Stimulated activated CD4-positive, alpha-beta T cell treated with anti-CD3 and anti-CD28 coated beads, Interleukin-1b, Interleukin-23, amount 100 ng/mL, for 48 hours (primary cell): ENCODE measurements at regions not wholly inside any gene's neighbourhood (a gene's known extent, or its start where the extent isn't known, plus 50 kb on each side); places are given as distances from the start of the nearest gene placed in this dataset.

ENCODE experiments used
- DNase-seq: peaks from one replicate; pipeline ENCODE4 v3.0.0-alpha.2; 2020

DNA sequence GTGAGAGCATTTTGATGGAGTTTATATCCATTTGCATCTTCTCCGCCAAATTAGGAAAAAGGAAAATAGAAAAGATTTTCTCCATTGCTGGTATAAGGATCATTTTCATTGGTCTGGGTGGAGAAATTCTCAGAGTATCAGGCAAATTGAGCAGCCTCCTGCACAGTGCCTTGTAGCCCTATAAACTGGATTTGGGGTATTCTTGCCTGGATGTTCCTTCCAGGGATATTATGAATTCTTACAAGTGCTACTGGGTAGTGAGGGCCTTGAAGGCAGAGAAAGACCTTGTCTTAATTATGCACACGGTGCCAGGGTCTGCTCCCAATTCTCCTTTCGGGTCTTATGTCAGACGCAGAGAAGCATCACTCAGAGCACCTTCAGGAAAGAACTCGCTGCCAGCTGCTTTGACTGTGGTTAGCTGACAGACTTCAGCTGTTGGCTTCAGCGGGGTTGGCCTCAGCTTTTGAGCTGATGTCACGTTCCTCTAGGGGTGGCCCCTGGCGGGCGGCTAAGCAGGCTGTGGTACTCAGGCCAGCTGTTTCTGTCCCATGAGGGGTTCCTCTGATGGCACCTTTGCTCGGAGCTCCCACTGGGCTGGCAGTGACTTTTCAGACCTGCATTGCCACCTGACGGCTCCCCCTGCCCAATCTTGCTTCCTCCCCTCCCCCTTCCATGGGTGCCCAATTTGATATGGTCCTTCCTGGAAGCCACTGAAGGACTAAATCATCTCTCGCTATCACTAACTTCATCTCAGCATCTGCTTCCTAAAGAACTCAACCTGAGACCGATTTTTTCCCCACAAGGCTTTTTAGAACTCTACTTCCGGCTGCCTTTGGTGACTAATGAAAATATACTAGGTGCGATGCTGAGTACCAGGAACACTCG is 519.5 kb downstream of the BCOR start:
- peak; percentile 77 for DNase-seq

DNA sequence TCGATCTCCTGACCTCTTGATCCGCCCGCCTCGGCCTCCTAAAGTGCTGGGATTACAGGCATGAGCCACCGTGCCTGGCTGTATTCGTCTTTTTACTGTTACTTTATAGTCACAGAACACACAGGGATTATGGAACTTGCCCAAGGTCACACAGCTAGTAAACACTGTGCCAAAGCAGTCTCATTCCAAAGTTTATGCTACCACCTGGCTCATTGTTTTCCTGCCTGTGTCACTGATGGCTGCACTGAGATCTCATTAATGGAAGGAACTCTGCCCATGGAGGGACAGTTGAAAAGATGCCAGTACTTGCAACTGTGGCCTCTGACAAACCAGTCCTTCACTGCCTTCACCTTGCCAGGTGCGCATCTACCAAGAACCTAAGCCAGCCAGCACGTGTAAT is 517.7 kb downstream of the BCOR start:
- DNase-seq = no peak

DNA sequence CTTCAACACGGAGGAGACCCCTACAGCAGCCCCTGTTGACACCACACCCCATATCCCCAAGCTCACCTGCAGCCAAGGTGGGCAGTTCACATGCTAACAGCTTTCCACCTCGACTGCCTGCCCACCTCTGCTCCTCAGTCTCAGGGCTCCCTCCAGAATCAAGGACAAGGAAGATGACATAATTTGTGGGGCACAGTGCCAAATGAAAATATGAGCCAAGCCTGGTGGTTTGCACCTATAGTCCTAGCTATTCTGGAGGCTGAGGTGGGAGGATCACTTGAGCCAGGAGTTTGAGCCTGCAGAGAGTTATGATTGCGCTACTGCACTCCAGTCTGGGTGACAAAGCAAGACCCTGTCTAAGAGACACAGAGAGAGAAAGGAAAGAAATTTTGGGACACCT is 516.3 kb downstream of the BCOR start:
- no peak for DNase-seq

DNA sequence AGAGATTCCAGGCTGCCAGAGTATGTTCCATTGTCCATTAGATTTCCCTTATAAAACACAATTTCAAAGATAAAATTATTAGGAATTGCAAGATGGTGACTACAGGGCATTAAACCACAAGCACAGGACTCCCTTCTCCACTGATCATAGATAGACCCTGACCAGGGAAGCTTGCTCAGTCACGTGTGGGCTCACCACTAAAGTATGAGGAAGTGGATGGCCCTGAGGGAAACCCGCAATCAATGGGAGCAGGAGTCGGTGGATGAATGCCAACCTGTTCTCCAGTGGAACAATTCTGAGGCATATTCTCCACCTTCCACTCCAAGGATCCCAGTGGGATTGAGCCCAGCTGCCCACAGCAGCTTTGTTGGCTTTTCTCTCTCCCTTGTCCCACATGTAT is 515.7 kb downstream of the BCOR start:
- DNase-seq = no peak

DNA sequence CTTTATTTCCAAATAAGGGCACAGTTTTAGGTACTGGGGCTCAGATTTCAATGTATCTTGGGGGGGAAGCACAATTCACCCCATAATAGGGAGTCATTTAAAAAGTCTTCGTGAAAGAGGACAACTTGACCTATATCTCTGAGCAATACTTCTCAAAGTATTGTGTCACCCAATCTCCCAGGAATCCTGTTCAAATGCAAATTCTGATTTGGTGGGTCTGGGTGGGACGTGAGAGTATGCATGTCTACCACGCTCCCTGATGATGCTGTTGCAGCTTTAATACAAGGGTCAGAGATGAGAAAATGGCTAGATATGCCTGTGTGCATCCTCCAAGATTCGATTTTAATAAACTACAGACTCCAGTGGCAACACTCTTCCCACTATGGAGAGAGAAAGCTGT is 514.8 kb downstream of the BCOR start:
- DNase-seq = no peak

GRCh38 chrX:39585808-39586207 is 511.9 kb downstream of the BCOR start:
- no peak for DNase-seq

DNA sequence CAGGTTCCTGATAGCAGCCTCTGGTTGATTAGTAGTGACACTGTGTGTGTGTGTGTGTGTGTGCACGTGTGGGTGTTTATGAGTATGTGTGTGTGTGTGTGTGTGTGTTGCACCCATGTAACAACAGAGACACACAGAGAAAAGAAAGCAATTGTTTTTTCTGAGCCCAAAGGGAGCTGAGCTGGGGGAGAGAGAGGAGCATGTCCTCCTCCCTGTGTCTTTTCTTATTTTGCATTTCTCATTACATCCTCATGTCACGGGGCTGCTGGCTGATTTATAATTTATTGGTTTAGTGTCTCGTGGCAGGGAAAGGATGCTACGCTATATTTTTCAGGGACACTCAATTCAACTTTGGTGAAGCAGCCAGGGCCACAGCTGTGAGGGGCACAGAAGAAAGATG is 511.4 kb downstream of the BCOR start:
- DNase-seq = no peak

- DNase-seq = no peak
These were observed 506.7 kb downstream of the BCOR start for GRCh38 chrX:39591099-39591498.

DNA sequence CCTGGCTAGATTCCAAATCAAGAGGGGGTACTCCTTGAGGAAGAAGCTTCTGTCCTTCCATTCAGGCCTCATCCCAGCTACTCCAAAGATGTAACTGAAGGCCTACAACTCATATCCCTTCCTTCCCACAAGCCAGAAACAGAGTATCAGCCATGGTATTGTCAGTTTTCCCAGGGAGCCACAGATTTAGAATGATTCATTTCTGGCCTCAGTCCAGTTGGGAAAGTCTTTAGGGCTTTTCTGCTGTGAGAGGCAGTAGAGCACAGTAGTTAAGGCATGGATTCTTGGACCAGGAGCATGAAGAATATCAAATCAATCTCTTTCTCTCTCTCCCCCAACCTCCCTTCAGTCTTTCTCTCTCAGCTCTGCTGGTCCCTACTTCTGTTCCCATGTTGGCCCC is 505.0 kb downstream of the BCOR start:
- no peak for DNase-seq

GRCh38 chrX:39595977-39596376 is 501.8 kb downstream of the BCOR start:
- peak; percentile 16 for DNase-seq

- DNase-seq = no peak
These were observed 501.3 kb downstream of the BCOR start for GRCh38 chrX:39596437-39596836.

GRCh38 chrX:39599339-39599738 is 498.4 kb downstream of the BCOR start:
- no peak for DNase-seq

GRCh38 chrX:39600222-39600621 is 497.5 kb downstream of the BCOR start:
- DNase-seq = no peak

- DNase-seq = no peak
These were observed 496.3 kb downstream of the BCOR start for GRCh38 chrX:39601231-39602177.

DNA sequence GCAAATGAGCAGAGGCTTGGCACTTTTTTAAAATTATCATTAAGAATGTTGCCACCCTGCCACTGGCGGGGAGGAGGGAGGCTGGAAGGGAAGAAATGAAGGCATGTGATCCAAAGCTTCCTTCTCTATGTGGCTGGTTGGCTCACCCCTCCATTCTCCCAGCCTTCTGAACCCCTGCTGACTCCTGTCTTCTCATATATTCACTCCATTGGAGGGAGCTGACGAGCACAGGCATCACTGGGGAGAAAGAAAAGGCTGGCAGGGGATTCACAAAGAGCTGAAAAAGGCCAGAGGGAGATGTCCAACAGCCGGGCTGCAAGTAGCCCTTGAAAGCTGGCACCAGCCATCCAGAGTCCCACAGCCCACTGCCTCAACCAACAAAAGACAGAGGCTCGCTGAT is 495.6 kb downstream of the BCOR start:
- no peak for DNase-seq

- no peak for DNase-seq
These were observed 494.5 kb downstream of the BCOR start for GRCh38 chrX:39603230-39603629.

- DNase-seq = no peak
These were observed 492.6 kb downstream of the BCOR start for GRCh38 chrX:39605183-39605582.

DNA sequence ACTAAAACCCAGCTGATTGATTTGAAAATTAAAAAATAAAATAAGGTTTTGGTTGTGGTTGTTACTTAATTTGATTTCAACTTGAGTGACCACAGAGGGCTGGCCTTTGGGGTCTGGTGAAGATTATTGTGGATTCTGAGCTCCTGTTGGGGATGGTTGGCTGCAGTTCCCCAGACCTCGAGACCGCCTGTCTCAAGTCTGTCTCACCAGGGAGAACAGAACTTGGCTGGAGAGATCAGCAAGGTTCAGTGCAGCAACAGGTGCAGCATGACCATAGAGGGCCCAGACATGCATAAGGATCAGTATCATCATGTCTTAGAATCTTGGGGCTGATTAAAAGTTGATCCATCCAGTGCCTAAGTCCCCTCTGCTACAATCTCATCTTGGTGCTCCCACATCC is 491.9 kb downstream of the BCOR start:
- DNase-seq = no peak

GRCh38 chrX:39609941-39610340 is 487.8 kb downstream of the BCOR start:
- DNase-seq = no peak

DNA sequence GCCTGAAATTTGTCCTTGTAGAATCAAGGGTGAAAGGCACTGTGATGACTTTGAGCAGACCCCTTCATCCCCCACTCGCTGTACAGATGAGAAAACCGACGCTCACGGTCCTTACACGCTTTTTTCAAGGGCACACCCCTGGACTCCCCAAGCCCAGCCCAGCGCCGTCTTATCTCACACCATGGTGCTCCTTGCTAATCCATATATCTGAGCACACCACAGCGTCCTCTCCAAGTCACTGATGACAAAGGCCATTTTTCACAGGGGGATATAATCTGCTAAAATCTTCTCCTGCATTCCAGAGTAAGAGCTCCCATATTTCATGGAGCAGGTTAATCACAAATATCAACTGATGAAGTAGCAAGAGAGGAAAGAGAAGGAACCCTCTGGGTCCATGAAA is 486.3 kb downstream of the BCOR start:
- DNase-seq = no peak

DNA sequence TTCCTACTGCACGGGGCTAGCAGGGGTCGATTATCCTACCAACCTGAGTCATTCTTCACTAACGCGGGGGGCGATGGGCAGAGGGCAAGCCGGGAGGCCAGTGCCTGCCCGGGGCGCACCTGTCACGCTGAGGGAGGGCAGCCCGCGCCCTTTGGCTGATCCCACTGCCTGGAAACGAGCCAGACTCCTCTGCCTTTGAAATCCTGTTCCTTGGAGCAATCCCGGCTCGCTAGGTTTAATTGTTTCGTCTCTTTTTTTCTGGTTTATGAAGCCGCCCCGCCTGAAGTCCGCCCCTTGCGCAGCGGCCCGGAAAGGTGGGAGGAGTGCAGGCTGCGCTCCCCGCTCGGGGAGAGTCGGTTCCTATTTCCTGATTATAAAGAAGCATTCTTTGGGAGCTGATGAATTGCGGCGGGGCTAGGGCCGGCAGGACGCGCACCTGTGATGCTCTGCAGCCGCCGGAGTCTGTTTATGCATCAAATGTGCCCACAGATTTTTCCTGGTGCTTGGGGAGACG is 484.2 kb downstream of the BCOR start:
- DNase-seq = peak; percentile 5

DNA sequence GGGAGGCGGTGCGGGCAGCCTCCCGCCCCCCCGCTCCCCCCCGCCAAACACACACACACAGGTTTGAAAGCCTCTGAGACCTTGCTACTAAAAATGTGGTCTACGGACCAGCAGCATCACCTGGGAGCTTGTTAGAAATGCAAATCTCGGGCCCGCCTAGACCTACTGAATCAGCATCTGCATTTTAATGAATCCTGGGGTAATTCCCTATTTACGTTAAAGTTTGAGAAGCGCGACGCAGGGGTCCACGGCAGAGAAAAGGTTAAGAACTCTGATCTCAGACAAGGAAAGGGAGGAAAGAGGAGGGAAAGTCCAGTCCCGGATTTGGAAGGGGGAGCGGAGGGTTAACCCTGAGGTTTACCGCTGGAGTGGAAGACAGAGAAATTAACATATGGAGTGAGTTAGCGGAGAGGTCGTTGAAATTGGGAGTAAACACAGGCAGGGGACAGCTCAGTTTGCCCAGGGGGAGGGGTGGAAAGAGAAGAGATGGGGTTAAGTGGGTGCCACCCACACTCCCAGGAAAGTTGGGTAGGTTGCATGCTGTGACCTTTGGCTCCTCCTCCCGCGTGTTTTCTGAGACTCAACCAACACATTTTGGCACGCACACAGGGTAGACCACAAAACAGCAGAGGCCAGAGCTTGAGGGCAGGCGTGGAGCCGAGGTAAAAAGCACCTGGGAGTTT is 483.6 kb downstream of the BCOR start:
- peak; percentile 76 for DNase-seq

DNA sequence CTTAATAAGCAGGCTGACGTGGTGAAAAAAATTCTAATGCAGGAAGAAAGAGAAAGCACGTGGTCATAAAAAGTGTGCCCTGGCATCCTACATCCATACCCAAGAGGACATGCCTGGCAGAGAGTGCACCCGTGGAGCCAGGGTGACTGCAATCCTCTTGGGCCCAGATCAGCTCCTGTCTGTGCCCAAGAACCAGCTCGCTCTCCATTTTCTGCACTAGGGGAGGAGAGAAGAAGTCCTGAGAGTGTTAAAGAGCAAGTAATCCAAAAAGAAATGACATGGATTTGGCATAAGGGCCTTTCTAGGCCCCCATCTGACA is 483.1 kb downstream of the BCOR start:
- DNase-seq = no peak
